ENCODE measurements at regions not wholly inside any gene's neighbourhood (a gene's known extent, or its start where the extent isn't known, plus 50 kb on each side); places are given as distances from the start of the nearest gene placed in this dataset.

DNA sequence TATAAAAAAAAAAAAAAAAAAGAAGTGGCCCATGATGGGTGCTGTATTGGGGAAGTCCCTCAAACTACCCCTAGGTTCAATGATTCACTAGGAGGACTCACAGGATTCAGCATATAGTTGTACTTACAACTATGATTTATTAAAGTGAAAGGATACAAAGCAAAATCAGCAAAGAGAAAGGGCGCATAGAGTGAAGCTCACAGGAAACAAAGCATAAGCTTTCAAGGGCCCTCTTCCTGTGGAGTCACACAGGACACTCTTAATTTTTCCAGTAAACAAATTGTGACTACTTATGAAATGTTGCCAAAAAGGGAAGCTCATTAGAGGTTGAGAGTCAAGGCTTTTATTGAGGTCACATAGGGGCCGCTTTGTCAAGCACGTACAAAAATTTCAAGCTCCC is 153.7 kb upstream of the GAP43 start:
- H3K4me3 ChIP-seq, result no peak overlapping the region
- TF ChIP-seq, protein P1, sequence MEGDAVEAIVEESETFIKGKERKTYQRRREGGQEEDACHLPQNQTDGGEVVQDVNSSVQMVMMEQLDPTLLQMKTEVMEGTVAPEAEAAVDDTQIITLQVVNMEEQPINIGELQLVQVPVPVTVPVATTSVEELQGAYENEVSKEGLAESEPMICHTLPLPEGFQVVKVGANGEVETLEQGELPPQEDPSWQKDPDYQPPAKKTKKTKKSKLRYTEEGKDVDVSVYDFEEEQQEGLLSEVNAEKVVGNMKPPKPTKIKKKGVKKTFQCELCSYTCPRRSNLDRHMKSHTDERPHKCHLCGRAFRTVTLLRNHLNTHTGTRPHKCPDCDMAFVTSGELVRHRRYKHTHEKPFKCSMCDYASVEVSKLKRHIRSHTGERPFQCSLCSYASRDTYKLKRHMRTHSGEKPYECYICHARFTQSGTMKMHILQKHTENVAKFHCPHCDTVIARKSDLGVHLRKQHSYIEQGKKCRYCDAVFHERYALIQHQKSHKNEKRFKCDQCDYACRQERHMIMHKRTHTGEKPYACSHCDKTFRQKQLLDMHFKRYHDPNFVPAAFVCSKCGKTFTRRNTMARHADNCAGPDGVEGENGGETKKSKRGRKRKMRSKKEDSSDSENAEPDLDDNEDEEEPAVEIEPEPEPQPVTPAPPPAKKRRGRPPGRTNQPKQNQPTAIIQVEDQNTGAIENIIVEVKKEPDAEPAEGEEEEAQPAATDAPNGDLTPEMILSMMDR (IDR thresholded peaks at IDR 0.05), result no peak
- intact Hi-C loops (cut with DNase I), result no loop called here

DNA sequence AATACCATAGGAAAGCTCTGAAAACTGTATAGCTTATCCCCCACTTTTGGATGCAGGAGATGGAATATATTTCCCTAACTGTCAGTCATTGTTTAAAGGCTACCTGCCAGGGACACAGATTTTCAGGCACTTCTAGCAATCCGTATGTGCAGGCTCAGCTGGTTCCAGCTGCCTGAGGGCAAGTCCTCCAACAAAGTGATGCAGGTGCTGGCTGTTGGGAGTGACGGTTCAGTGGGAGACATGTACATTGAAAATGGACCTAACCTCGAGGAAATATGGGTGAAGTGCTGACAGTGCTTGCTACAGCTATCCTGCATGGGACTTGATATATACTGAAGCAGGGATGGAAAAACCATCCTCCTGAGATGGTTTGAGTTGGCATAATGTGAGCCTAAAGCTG is 153.1 kb upstream of the GAP43 start:
- no peaks in the 10 kb centered on the region for H3K9me3 ChIP-seq
- H3K27ac ChIP-seq, result no peak overlapping the region
- TF ChIP-seq, protein P1 (IDR thresholded peaks at IDR 0.05), result no peak
- no peaks in the 10 kb centered on the region for H3K36me3 ChIP-seq
- no peaks in the 10 kb centered on the region for H3K4me1 ChIP-seq
- no peaks in the 10 kb centered on the region for H3K27me3 ChIP-seq (ENCODE audit: low read depth)
- DNase-seq (no peak), ATAC-seq (no peak)
- no peak overlapping the region for H3K4me3 ChIP-seq
- intact Hi-C loops (cut with DNase I), result no loop called here

More for the DNA sequence above, 153.7 kb upstream of the GAP43 start:
- H3K36me3 ChIP-seq, result no peaks in the 10 kb centered on the region
- DNase-seq (no peak), ATAC-seq (no peak)
- no peaks in the 10 kb centered on the region for H3K4me1 ChIP-seq
- no peaks in the 10 kb centered on the region for H3K9me3 ChIP-seq
- no peak overlapping the region for H3K27ac ChIP-seq
- H3K27me3 ChIP-seq (ENCODE audit: low read depth), result no peaks in the 10 kb centered on the region

DNA sequence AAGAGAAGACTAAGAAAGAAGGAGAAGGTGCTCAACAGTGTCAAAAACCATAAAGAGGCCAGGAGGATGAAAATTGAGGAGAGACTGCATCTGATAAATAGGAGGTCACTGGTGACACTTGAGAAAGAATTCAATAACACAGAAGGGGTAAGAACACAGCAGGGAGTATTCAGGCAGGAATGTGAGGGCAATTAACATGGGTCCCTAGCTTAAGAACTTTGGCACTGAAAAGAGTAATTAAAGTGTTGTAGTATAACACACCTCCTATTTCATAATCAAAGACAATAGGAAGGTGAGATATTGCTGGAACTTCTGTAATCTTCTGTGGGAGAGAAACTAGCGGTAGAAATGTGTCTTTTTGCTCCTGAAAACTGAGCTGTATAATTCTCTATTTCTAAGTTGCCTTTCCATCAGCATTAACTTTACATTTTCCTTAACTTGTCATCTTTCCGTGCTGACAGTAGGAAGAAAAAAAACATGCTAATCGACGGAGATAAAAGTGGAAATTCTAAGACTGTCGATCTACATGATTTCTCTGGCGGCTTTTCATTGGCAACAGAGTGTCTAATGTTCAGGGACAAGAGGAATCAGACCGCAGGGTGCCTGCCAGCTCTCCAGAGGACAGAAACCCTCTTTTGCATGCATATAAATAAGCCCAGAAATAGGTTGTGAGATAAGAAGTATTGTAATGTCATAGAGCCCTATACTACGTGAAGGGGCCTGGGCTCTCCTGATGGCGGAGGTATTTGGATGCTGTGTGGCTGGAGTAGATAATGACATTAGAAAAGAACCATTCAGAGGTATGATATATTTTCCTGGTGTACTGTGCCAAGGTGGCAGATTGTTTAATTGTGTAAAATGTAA is 147.9 kb upstream of the GAP43 start:
- Histone ChIP-seq H3K4me1 (no peaks in the 10 kb centered on the region), H3K36me3 (no peaks in the 10 kb centered on the region), H3K27ac (no peak overlapping the region), H3K4me3 (no peak overlapping the region), H3K27me3 (ENCODE audit: low read depth) (no peaks in the 10 kb centered on the region), H3K9me3 (no peaks in the 10 kb centered on the region)
- no peak for ATAC-seq
- TF ChIP-seq, protein P1 (IDR thresholded peaks at IDR 0.05), result no peak
- no peak for DNase-seq
- intact Hi-C loops (cut with DNase I), result no loop called here

DNA sequence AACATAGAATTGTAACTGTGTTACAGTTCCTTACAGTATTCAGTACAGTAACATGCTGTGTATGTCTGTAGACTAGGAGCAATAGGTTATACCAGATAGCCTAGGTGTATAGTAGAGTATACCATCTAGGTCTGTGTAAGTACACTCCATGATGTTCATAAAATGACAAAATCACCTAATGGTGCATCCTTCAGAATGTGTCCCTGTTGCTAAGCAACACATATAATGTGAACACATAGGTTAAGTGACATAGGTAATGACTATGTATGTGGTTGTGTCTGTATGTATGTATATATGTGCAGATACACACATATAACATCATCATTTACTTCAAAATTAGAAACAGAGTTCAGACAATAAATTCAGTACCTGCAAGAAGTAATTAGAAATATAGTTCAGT is 146.8 kb upstream of the GAP43 start:
- H3K4me1 ChIP-seq, result no peaks in the 10 kb centered on the region
- ATAC-seq (no peak), DNase-seq (no peak)
- no peak overlapping the region for H3K27ac ChIP-seq
- intact Hi-C loops (cut with DNase I), result no loop called here
- no peak overlapping the region for H3K4me3 ChIP-seq
- no peaks in the 10 kb centered on the region for H3K9me3 ChIP-seq
- TF ChIP-seq, protein P1 (IDR thresholded peaks at IDR 0.05), result no peak
- H3K27me3 ChIP-seq (ENCODE audit: low read depth), result no peaks in the 10 kb centered on the region
- no peaks in the 10 kb centered on the region for H3K36me3 ChIP-seq

DNA sequence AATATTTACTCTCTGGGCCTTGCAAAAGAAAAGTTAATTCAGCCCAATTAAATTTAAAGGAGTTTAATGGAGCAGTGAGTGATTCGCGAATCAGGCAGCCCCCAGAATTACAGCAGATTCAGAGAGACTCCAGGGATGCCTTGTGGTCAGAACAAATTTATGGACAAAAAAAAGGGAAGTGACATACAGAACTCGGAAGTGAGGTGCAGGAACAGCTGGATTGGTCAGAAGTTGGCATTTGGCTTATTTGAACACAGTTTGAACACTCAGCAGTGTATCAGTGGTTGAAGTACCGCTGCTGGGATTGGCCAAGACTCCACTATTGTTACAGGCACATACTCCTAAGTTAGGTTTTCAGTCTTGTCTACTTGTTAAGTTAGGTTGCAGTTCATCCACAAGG is 145.0 kb upstream of the GAP43 start:
- H3K27me3 ChIP-seq (ENCODE audit: low read depth), result no peaks in the 10 kb centered on the region
- no peaks in the 10 kb centered on the region for H3K9me3 ChIP-seq
- H3K4me1 ChIP-seq, result no peaks in the 10 kb centered on the region
- no peaks in the 10 kb centered on the region for H3K36me3 ChIP-seq
- no peak overlapping the region for H3K4me3 ChIP-seq
- DNase-seq, result no peak
- intact Hi-C loops (cut with DNase I), result no loop called here
- no peak for ATAC-seq
- H3K27ac ChIP-seq, result no peak overlapping the region
- TF ChIP-seq, protein P1 (IDR thresholded peaks at IDR 0.05), result no peak

All from lower lobe of right lung (tissue), 2 donors.